Caco-2 (cell line): ENCODE measurements at regions not wholly inside any gene's neighbourhood (a gene's known extent, or its start where the extent isn't known, plus 50 kb on each side); places are given as distances from the start of the nearest gene placed in this dataset.

ENCODE experiments used
- BruUV-seq: library from RNA; stranded (reverse); fragments of 400-500 nt; replicated peaks from 2 replicates; lab custom pipeline; 2021; lab: Mats Ljungman, UMichigan
- CTCF ChIA-PET: fragments of 300-600 bp; sonication (Branson Sonifier 250); formaldehyde crosslinking; loops from one replicate; lab custom pipeline; 2022; ENCODE audit warnings: antibody characterized with exemption; lab: Charles Lee
- POLR2A ChIA-PET: fragments of 300-600 bp; sonication (Branson Sonifier 250); formaldehyde crosslinking; loops from one replicate; lab custom pipeline; 2022; ENCODE audit warnings: antibody characterized with exemption; lab: Charles Lee
- DNase-seq, 2 experiments: peaks; one replicate each; pipeline versions ENCODE4 v3.0.0 to v3.0.0-alpha.2; 2020 to 2022
- H3K27me3 ChIP-seq: replicated peaks from 2 replicates; pipeline ENCODE4 v1.6.0; 2011; ENCODE audit warnings: low read length; ENCODE audit not compliant: control insufficient read depth, insufficient read depth
- H3K36me3 ChIP-seq: 2 replicates; pipeline ENCODE4 v1.5.1; 2011; ENCODE audit warnings: low read length; ENCODE audit not compliant: control insufficient read depth, insufficient read depth
- H3K4me1 ChIP-seq: fragments of 250-450 bp; sonication (Bioruptor Pico); 2 replicates; pipeline ENCODE4 v1.5.1; 2020; ENCODE audit warnings: mild to moderate bottlenecking
- H3K4me3 ChIP-seq: 2 replicates; pipeline ENCODE4 v1.5.1; 2011; ENCODE audit warnings: low read depth, mild to moderate bottlenecking, control low read depth, low read length
- H3K9me3 ChIP-seq: fragments of 250-450 bp; sonication (Bioruptor Pico); 2 replicates; pipeline ENCODE4 v1.5.1; 2020; ENCODE audit warnings: mild to moderate bottlenecking, moderate library complexity
- H3K27ac Mint-ChIP-seq: one replicate; pipeline ENCODE4 v1.8.0; 2022; ENCODE audit warnings: mixed read lengths; ENCODE audit not compliant: unreplicated experiment
- H3K27me3 Mint-ChIP-seq: one replicate; pipeline ENCODE4 v1.8.0; 2022; ENCODE audit warnings: mixed read lengths; ENCODE audit not compliant: insufficient read depth, unreplicated experiment
- H3K36me3 Mint-ChIP-seq: one replicate; pipeline ENCODE4 v1.8.0; 2022; ENCODE audit warnings: mild to moderate bottlenecking, mixed read lengths; ENCODE audit not compliant: insufficient read depth, unreplicated experiment
- H3K4me1 Mint-ChIP-seq: one replicate; pipeline ENCODE4 v1.8.0; 2022; ENCODE audit warnings: low read depth, mixed read lengths; ENCODE audit not compliant: unreplicated experiment
- H3K4me3 Mint-ChIP-seq: one replicate; pipeline ENCODE4 v1.8.0; 2022; ENCODE audit warnings: mild to moderate bottlenecking, moderate library complexity, mixed read lengths; ENCODE audit not compliant: unreplicated experiment
- H3K9me3 Mint-ChIP-seq: one replicate; pipeline ENCODE4 v1.8.0; 2022; ENCODE audit warnings: mixed read lengths; ENCODE audit not compliant: unreplicated experiment
- CTCF ChIP-seq, 2 experiments: fragments of 200-600 bp in 1 of 2; IDR thresholded peaks; 1 replicate in 1 of 2; 2 replicates in 1 of 2; pipeline versions ENCODE4 v1.5.1 to v1.8.0; 2011 to 2022; ENCODE audit warnings: antibody characterized with exemption in 1 of 2, control low read depth in 1 of 2, inconsistent platforms in 1 of 2, low read depth in 1 of 2, low read length in 1 of 2, mild to moderate bottlenecking in 1 of 2, moderate library complexity in 1 of 2; ENCODE audit not compliant: insufficient read depth in 1 of 2, severe bottlenecking in 1 of 2, unreplicated experiment in 1 of 2
- intact Hi-C: fragments of 100-400 bp; cut with micrococcal nuclease; formaldehyde crosslinking; loops from one replicate; pipeline ENCODE4 v1.10.0; 2022; ENCODE audit not compliant: unreplicated experiment

- intact Hi-C loops, result no loop called here
- no peak for DNase-seq
- no peak overlapping the region for H3K27ac Mint-ChIP-seq
- no TSS peak for BruUV-seq
- TF ChIP-seq CTCF (IDR thresholded peaks at IDR 0.05; ENCODE audit: insufficient read depth in 1 of 2, low read depth in 1 of 2, low read length in 1 of 2, severe bottlenecking in 1 of 2, unreplicated experiment in 1 of 2), result no peak
- ChIA-PET CTCF (interaction anchor here (0.9 kb wide), 1 partner anchor 205 kb away, joined by 5 read pairs; the partner anchor contains the start of gene FRMD6), POLR2A (no interaction called here)
- H3K4me3 Mint-ChIP-seq, result no peak overlapping the region
- H3K9me3 ChIP-seq, result no peaks in the 10 kb centered on the region
- H3K27me3 ChIP-seq, result no peaks in the 10 kb centered on the region
- H3K9me3 Mint-ChIP-seq, result no peaks in the 10 kb centered on the region
- H3K4me3 ChIP-seq, result no peak overlapping the region
- H3K27me3 Mint-ChIP-seq, result no peaks in the 10 kb centered on the region
- H3K36me3 ChIP-seq, result no peaks in the 10 kb centered on the region
- H3K4me1 ChIP-seq, result no peaks in the 10 kb centered on the region
- H3K4me1 Mint-ChIP-seq, result peaks cover 11% of the 10 kb centered on the region
- H3K36me3 Mint-ChIP-seq, result no peaks in the 10 kb centered on the region
Observed at GRCh38 chr14:51446771-51447170, 204.9 kb upstream of the FRMD6 start.

DNA sequence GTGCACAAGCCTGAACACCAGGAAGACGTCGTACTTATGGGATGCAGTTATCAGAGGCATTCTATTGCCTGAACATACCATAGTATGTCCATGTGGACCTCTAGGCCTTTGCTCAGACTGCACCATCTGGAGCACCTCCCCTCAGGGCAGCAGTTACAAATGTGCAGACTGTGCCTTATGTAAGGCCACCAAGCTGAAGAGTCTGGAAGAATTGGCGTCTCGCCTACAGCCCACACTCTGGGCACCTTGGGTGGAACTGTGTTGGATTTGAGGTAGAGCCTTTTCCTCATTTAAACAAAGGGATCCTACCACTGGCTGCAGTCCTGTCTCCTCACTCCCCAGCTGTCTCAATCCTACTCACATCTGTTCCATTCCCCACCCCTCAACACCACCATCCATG, 204.3 kb upstream of the FRMD6 start:
- CTCF ChIA-PET, result interaction anchor here (0.9 kb wide), 1 partner anchor 204 kb away, joined by 5 read pairs; the partner anchor contains the start of gene FRMD6
- no peaks in the 10 kb centered on the region for H3K4me1 ChIP-seq
- H3K27me3 Mint-ChIP-seq, result no peaks in the 10 kb centered on the region
- no peak overlapping the region for H3K4me3 ChIP-seq
- TF ChIP-seq CTCF (IDR thresholded peaks at IDR 0.05; ENCODE audit: insufficient read depth in 1 of 2, low read depth in 1 of 2, low read length in 1 of 2, severe bottlenecking in 1 of 2, unreplicated experiment in 1 of 2), result no peak
- H3K27ac Mint-ChIP-seq, result no peak overlapping the region
- no TSS peak for BruUV-seq
- intact Hi-C loops, result no loop called here
- H3K9me3 ChIP-seq, result no peaks in the 10 kb centered on the region
- H3K36me3 ChIP-seq, result no peaks in the 10 kb centered on the region
- H3K4me3 Mint-ChIP-seq, result no peak overlapping the region
- H3K36me3 Mint-ChIP-seq, result no peaks in the 10 kb centered on the region
- H3K27me3 ChIP-seq, result no peaks in the 10 kb centered on the region
- H3K9me3 Mint-ChIP-seq, result no peaks in the 10 kb centered on the region
- no peak for DNase-seq
- POLR2A ChIA-PET, result no interaction called here
- peaks cover 6% of the 10 kb centered on the region for H3K4me1 Mint-ChIP-seq

- Mint-ChIP-seq H3K4me1 (peaks cover 5% of the 10 kb centered on the region), H3K27ac (no peak overlapping the region), H3K4me3 (no peak overlapping the region), H3K9me3 (no peaks in the 10 kb centered on the region), H3K27me3 (no peaks in the 10 kb centered on the region), H3K36me3 (no peaks in the 10 kb centered on the region)
- TF ChIP-seq CTCF (IDR thresholded peaks at IDR 0.05; ENCODE audit: insufficient read depth in 1 of 2, low read depth in 1 of 2, low read length in 1 of 2, severe bottlenecking in 1 of 2, unreplicated experiment in 1 of 2), result no peak
- Histone ChIP-seq H3K4me3 (no peak overlapping the region), H3K9me3 (no peaks in the 10 kb centered on the region), H3K27me3 (no peaks in the 10 kb centered on the region), H3K4me1 (no peaks in the 10 kb centered on the region), H3K36me3 (no peaks in the 10 kb centered on the region)
- ChIA-PET CTCF (no interaction called here), POLR2A (no interaction called here)
- intact Hi-C loops, result no loop called here
- no TSS peak for BruUV-seq
- DNase-seq, result no peak
Observed at GRCh38 chr14:51448831-51449670, 202.7 kb upstream of the FRMD6 start.
